NB4 (cell line): ENCODE measurements at regions not wholly inside any gene's neighbourhood (a gene's known extent, or its start where the extent isn't known, plus 50 kb on each side); places are given as distances from the start of the nearest gene placed in this dataset.
A peak's percentile ranks its signal among the peaks of the same experiment; 100 is the strongest.
"Not testable (repeated sequence)": the region's sequence is repeated elsewhere in the genome, so short reads cannot be mapped to it uniquely, and the experiment has no call there.

Experiments used
- DNase-seq: peaks from one replicate; pipeline ENCODE4 v3.0.0; 2010; ENCODE audit warnings: low read depth
- H3K4me3 ChIP-seq: one replicate; pipeline ENCODE4 v1.5.1; 2011; ENCODE audit warnings: mild to moderate bottlenecking, low read depth, low read length, moderate library complexity
- CTCF ChIP-seq: IDR thresholded peaks from one replicate; pipeline ENCODE4 v1.5.1; 2012; ENCODE audit warnings: low read depth, low read length
- MYC ChIP-seq: IDR thresholded peaks from 2 replicates; pipeline ENCODE4 v1.6.1; 2011; ENCODE audit warnings: low read depth, low read length
- POLR2A ChIP-seq: IDR thresholded peaks from 2 replicates; pipeline ENCODE4 v1.6.1; 2011; ENCODE audit warnings: mild to moderate bottlenecking; ENCODE audit not compliant: insufficient read length; ENCODE audit errors: extremely low read depth
- TF ChIP-seq, protein P1 (sequence below): IDR thresholded peaks from 2 replicates; pipeline ENCODE4 v1.6.1; 2011; ENCODE audit warnings: low read depth, low read length

DNA sequence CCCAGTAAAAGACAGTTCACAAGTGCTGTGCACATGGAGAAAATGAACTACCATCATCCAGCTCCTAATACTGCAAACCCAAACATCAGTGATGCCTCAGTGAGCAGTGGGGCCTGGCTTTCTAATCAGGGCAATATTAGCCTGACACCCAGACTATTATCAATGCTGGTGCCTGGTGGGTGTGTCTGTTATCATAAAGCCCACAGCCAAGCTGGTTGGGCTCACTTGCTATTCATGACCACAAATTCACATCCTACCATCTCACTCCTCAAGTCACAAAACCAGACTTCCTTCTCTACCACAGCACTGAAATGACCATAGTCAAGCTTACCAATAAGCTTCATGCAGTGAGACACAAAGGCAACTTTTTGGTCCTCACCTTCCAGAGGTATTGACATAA is 180.8 kb upstream of the PLN start:
- TF ChIP-seq MYC = no peak
- no peak for TF ChIP-seq POLR2A
- no peak for TF ChIP-seq CTCF
- TF ChIP-seq, protein P1, sequence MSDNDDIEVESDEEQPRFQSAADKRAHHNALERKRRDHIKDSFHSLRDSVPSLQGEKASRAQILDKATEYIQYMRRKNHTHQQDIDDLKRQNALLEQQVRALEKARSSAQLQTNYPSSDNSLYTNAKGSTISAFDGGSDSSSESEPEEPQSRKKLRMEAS = no peak
- no peak for DNase-seq
- H3K4me3 ChIP-seq = no peak overlapping the region

DNA sequence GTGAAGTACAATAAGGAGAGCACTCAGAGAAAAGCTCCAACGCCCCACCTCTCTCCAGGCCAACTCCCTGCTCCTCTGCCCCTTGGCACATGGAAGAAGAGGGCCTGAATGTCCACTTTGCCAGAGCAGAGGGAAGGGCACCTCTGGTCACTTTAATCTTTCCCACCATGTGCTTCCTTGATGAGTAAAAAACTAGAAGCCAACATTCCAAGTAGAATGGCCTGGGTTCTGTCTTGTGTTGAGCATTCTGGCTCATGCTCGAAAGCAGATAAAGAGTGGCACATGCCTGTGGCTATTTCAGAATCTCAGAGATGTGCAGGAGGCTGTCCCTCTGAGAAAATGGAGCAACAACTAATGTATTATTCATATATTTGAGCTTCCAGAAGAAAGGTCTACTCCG is 177.4 kb upstream of the PLN start:
- DNase-seq = no peak
- no peak overlapping the region for H3K4me3 ChIP-seq
- TF ChIP-seq MYC = no peak
- no peak for TF ChIP-seq POLR2A
- TF ChIP-seq, protein P1 = no peak
- TF ChIP-seq CTCF = no peak

DNA sequence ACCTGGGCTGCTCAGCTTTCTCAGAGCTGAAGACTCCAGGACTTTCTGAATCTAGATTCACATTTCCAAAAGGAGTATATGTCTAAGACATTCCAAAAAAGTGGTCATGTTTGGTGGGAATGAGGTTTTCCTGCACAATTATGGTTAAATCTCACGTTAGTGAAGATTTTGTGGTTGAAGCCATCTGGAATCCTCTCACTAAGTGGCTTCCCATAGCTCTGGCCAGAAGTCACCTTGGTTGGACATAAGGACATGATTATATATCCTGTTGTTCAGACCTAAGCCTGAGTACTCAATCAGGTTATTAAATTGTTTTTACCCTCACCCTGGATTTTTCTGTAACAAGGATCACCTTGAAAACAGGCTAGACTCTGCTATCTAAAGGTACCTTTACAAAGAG is 176.1 kb upstream of the PLN start:
- no peak for DNase-seq
- no peak overlapping the region for H3K4me3 ChIP-seq
- TF ChIP-seq, protein P1 = no peak
- TF ChIP-seq CTCF (no peak), MYC (no peak), POLR2A (no peak)

GRCh38 chr6:118372413-118372812 is 175.7 kb upstream of the PLN start:
- H3K4me3 ChIP-seq = no peak overlapping the region
- no peak for DNase-seq
- TF ChIP-seq MYC = no peak
- TF ChIP-seq, protein P1 = no peak
- no peak for TF ChIP-seq CTCF
- no peak for TF ChIP-seq POLR2A

GRCh38 chr6:118377711-118378414 is 170.2 kb upstream of the PLN start:
- no peak overlapping the region for H3K4me3 ChIP-seq
- TF ChIP-seq, protein P1 = no peak
- no peak for TF ChIP-seq MYC
- no peak for TF ChIP-seq POLR2A
- no peak for TF ChIP-seq CTCF
- peak; percentile 7 for DNase-seq

DNA sequence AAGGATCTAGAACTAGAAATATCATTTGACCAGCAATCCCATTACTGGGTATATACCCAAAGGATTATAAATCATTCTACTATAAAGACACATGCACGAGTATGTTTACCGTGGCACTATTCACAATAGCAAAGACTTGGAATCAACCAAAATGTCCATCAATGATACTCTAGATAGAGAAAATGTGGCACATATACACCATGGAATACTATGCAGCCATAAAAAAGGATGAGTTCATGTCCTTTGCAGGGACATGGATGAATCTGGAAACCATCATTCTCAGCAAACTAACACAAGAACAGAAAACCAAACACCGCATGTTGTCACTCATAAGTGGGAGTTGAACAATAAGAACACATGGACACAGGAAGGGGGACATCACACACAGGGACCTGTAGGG is 167.5 kb upstream of the PLN start:
- DNase-seq, H3K4me3 ChIP-seq: not testable (repeated sequence)
